ENCODE measurements at regions not wholly inside any gene's neighbourhood (a gene's known extent, or its start where the extent isn't known, plus 50 kb on each side); places are given as distances from the start of the nearest gene placed in this dataset.

DNA sequence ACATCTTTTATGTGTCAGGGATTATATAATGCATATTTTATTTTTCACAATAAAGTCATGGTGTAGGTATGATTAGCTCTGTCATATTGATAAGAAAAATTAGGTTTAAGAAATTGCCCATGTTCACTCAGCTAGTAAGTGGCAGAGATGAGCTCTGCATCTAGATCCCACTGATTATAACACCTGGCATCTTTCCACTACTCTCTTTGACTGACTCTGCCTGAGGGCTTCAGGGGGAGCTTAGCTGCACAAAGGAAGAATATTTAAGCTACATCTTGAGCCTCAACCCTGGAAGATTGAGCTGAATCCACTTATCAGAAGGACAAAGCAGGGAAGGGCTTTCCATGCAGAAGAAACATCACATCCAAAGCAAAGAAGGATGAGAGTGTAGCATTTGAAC lies 190.4 kb downstream of the MIS18A start (continued):
- TF ChIP-seq, protein P1, sequence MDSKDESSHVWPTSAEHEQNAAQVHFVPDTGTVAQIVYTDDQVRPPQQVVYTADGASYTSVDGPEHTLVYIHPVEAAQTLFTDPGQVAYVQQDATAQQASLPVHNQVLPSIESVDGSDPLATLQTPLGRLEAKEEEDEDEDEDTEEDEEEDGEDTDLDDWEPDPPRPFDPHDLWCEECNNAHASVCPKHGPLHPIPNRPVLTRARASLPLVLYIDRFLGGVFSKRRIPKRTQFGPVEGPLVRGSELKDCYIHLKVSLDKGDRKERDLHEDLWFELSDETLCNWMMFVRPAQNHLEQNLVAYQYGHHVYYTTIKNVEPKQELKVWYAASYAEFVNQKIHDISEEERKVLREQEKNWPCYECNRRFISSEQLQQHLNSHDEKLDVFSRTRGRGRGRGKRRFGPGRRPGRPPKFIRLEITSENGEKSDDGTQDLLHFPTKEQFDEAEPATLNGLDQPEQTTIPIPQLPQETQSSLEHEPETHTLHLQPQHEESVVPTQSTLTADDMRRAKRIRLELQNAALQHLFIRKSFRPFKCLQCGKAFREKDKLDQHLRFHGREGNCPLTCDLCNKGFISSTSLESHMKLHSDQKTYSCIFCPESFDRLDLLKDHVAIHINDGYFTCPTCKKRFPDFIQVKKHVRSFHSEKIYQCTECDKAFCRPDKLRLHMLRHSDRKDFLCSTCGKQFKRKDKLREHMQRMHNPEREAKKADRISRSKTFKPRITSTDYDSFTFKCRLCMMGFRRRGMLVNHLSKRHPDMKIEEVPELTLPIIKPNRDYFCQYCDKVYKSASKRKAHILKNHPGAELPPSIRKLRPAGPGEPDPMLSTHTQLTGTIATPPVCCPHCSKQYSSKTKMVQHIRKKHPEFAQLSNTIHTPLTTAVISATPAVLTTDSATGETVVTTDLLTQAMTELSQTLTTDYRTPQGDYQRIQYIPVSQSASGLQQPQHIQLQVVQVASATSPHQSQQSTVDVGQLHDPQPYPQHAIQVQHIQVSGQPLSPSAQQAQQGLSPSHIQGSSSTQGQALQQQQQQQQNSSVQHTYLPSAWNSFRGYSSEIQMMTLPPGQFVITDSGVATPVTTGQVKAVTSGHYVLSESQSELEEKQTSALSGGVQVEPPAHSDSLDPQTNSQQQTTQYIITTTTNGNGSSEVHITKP (IDR thresholded peaks at IDR 0.05; ENCODE audit: partially characterized antibody), result no peak
- TF ChIP-seq POLR3A (IDR thresholded peaks at IDR 0.05; ENCODE audit: borderline replicate concordance, extremely low read depth, insufficient read depth, insufficient read length) (no peak), ZNF583 (CRISPR knock-in tag; IDR thresholded peaks at IDR 0.05) (no peak), ZNF589 (CRISPR knock-in tag; IDR thresholded peaks at IDR 0.05; ENCODE audit: low read depth) (no peak), ZEB2 (IDR thresholded peaks at IDR 0.05) (no peak), CREBBP (IDR thresholded peaks at IDR 0.05; ENCODE audit: low read depth, low read length) (no peak)

DNA sequence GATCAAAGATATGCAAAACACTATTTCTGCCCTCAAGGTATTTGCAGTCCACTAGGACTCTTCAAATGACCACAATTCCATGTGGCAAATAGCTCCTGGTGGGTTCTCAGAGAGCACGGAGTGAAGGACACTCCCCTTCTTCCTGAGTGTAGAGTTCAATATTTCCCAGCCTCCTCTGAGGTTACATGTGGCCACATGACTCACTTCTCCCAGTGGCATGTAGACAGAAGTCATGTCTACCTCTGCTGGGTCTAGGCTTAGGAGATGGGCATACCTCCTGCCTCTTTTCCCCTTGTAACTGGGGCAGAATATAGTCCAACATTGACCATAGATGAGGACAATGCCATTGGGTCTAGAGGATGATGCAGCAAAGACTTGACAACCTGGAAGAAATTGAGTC lies 191.4 kb downstream of the MIS18A start:
- Histone ChIP-seq H3K4me1 (replicated peaks in 1 of 2; ENCODE audit: control insufficient read depth in 2 of 2, insufficient read depth in 2 of 2, low read length in 2 of 2) (no peaks in the 10 kb centered on the region), H4K20me1 (replicated peaks; ENCODE audit: control insufficient read depth, insufficient read depth, low read length) (no peaks in the 10 kb centered on the region), H2AFZ (ENCODE audit: low read depth, low read length) (no peak overlapping the region), H3K27ac (ENCODE audit: extremely low read depth, low read depth, low read length) (no peak overlapping the region), H3K27me3 (ENCODE audit: control insufficient read depth in 2 of 2, insufficient read depth in 2 of 2, low read length in 2 of 2) (peaks cover 0 to 6% of the 10 kb centered on the region in 2 experiments; a peak in 3 of 5 replicates), H3K4me3 (no peak overlapping the region), H3K36me3 (ENCODE audit: control insufficient read depth, insufficient read depth, low read length) (no peaks in the 10 kb centered on the region), H3K79me2 (ENCODE audit: control insufficient read depth, insufficient read depth, low read length) (no peaks in the 10 kb centered on the region), H3K9me1 (ENCODE audit: control insufficient read depth, insufficient read depth, low read length) (no peaks in the 10 kb centered on the region), H3K9me3 (replicated peaks; ENCODE audit: control insufficient read depth, insufficient read depth, low read depth, low read length) (no peaks in the 10 kb centered on the region), H3K9ac (ENCODE audit: insufficient read depth in 1 of 2, low read depth in 2 of 2, low read length in 2 of 2) (no peak overlapping the region), H3K4me2 (ENCODE audit: insufficient read depth, low read length) (no peak overlapping the region)
- ATAC-seq (no peak), FAIRE-seq (no peak), DNase-seq (ENCODE audit: extremely low read depth in 1 of 4, low spot score in 3 of 4) (no peak)
- no TSS peak for BruUV-seq (replicated peaks)
- ChIA-PET POLR2A (interaction anchor here (1.3 kb wide), 1 partner anchor 15 kb away, joined by 3 read pairs; no protein-coding TSS in a partner anchor), CTCF (ENCODE audit: low intra/inter-chr PET ratio) (no interaction called here)
- TF ChIP-seq, protein P2, sequence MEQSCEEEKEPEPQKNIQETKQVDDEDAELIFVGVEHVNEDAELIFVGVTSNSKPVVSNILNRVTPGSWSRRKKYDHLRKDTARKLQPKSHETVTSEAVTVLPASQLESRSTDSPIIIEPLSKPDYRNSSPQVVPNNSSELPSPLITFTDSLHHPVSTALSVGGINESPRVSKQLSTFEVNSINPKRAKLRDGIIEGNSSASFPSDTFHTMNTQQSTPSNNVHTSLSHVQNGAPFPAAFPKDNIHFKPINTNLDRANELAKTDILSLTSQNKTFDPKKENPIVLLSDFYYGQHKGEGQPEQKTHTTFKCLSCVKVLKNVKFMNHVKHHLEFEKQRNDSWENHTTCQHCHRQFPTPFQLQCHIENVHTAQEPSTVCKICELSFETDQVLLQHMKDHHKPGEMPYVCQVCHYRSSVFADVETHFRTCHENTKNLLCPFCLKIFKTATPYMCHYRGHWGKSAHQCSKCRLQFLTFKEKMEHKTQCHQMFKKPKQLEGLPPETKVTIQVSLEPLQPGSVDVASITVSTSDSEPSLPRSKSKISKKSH (CRISPR knock-in tag; IDR thresholded peaks at IDR 0.05), result no peak
- intact Hi-C loops (cut with micrococcal nuclease), result no loop called here
- WGBS (ENCODE audit: insufficient coverage, low coverage, missing lambda C conversion rate), result 0% methylated on average over 1 of the region's 1 CpG
- in situ Hi-C loops (cut with MboI), result no loop called here
